ENCODE measurements at regions not wholly inside any gene's neighbourhood (a gene's known extent, or its start where the extent isn't known, plus 50 kb on each side); places are given as distances from the start of the nearest gene placed in this dataset.

DNA sequence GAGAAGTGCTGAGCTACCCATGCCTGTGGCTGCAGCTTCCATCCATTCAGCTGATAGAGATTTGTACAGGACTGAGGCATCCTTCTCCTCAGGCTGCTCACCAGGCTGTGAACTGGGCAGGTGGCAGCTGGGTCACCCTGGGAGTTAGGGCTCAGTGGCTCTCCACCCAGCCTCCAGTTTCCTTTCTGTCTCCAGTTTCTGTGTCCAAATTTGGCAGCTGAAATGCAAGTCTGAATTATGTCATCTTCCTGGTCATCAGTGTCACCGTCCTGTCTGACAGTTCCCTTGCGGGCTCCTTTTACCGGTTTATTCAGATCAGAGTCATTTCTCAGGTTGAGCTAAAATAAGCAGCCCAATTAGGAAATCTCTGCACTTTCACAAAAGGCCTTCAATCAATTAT, 93.3 kb downstream of the EDN1 start:
- Histone ChIP-seq H4K5ac (ENCODE audit: insufficient read length, low read depth, low read length) (no peak overlapping the region), H2BK120ac (ENCODE audit: low read depth, low read length, poor library complexity, severe bottlenecking) (no peak overlapping the region), H3K79me1 (ENCODE audit: insufficient read depth, low read depth, low read length, poor library complexity, severe bottlenecking) (no peaks in the 10 kb centered on the region), H4K20me1 (ENCODE audit: control insufficient read depth, insufficient read depth, insufficient read length) (no peaks in the 10 kb centered on the region), H2AK5ac (ENCODE audit: insufficient read length, low read length) (no peak overlapping the region), H2BK20ac (ENCODE audit: low read depth, low read length, poor library complexity, severe bottlenecking) (no peak overlapping the region), H3K23me2 (ENCODE audit: insufficient read length, low read depth, low read length, poor library complexity, severe bottlenecking) (no peaks in the 10 kb centered on the region), H3K56ac (ENCODE audit: insufficient read length, low read depth, low read length) (no peak overlapping the region), H3K18ac (ENCODE audit: insufficient read length, low read depth, low read length) (no peak overlapping the region), H3K14ac (ENCODE audit: insufficient read depth, low read length) (no peak overlapping the region), H3K9ac (ENCODE audit: extremely low read depth, insufficient read length, low read length) (no peak overlapping the region), H3K27ac (ENCODE audit: insufficient read length, low read depth, low read length) (no peak overlapping the region), H3K23ac (ENCODE audit: insufficient read length, low read depth, low read length) (no peak overlapping the region), H3K4me2 (ENCODE audit: insufficient read depth, insufficient read length, low read length) (no peak overlapping the region), H2BK5ac (ENCODE audit: insufficient read length, low read length) (no peak overlapping the region), H2AFZ (ENCODE audit: low read length) (no peak overlapping the region), H4K91ac (ENCODE audit: insufficient read length, low read depth, low read length) (no peak overlapping the region), H3K9me3 (ENCODE audit: control insufficient read depth, low read depth, low read length) (no peaks in the 10 kb centered on the region), H2BK12ac (ENCODE audit: insufficient read length, low read depth, low read length) (no peak overlapping the region), H2BK15ac (ENCODE audit: low read depth, low read length) (no peak overlapping the region), H4K8ac (replicated peaks; ENCODE audit: insufficient read length, low read depth, low read length) (no peak overlapping the region), H3K79me2 (ENCODE audit: insufficient read depth, low read length) (no peaks in the 10 kb centered on the region), H3K27me3 (ENCODE audit: insufficient read depth, low read length) (no peaks in the 10 kb centered on the region), H3K4ac (ENCODE audit: low read depth, low read length) (no peak overlapping the region), H3K4me1 (ENCODE audit: insufficient read depth, low read length) (no peaks in the 10 kb centered on the region), H3T11ph (ENCODE audit: low read length) (no peak overlapping the region)
- Mint-ChIP-seq H3K27ac (no peak overlapping the region), H3K27me3 (ENCODE audit: low read depth) (no peaks in the 10 kb centered on the region), H3K4me3 (no peak overlapping the region), H3K4me1 (0 out of 4 replicates have a peak, but pooled peaks cover 0 to 2% of the 10 kb centered on the region in 2 experiments), H3K9me3 (peaks cover 0 to 8% of the 10 kb centered on the region in 2 experiments; a peak in 2 of 5 replicates), H3K36me3 (ENCODE audit: insufficient read depth in 1 of 3, low read depth in 3 of 3) (peaks cover 0 to 14% (median 2%) of the 10 kb centered on the region in 3 experiments; a peak in 3 of 7 replicates)
- no peak for TF ChIP-seq CTCF (conservative IDR thresholded peaks at IDR 0.05)
- no CpG with 5 or more reads among the region's 3 CpGs for WGBS (ENCODE audit: extremely low coverage, insufficient read length, low lambda C conversion rate)
- DNase-seq: no peak

Data from H9 (cell line).